ENCODE measurements at regions not wholly inside any gene's neighbourhood (a gene's known extent, or its start where the extent isn't known, plus 50 kb on each side); places are given as distances from the start of the nearest gene placed in this dataset.
A peak's percentile ranks its signal among the peaks of the same experiment; 100 is the strongest.

GRCh38 chr12:127340381-127340780 lies 926.6 kb upstream of the TMEM132C start:
- DNase-seq (ENCODE audit: low read depth in 2 of 2) = no peak

- DNase-seq (ENCODE audit: low read depth in 2 of 2) = no peak
Measured at GRCh38 chr12:127342861-127343260, 924.1 kb upstream of the TMEM132C start.

DNA sequence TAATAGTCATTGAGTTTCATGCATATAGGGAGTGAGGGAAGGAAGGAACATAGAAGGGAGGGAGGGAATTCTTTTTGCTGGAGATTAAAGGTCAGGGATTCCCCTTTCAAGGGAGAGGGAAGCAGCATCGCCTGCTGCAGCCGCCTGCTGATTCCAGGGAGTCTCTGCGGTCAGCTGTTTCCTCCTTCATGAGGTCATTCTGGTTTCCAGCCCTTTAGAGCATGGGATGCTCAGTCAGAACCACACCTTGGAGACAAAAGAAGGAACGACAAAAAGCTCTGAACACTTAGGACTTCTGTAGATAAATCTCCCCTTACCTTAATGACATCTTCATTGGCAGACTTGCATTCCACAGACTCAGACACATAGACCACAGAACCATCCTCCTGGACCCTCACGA lies 923.0 kb upstream of the TMEM132C start:
- DNase-seq (ENCODE audit: low read depth in 2 of 2) = no peak

- no peak for DNase-seq (ENCODE audit: low read depth in 2 of 2)
Measured at GRCh38 chr12:127351481-127352010, 915.4 kb upstream of the TMEM132C start.

DNA sequence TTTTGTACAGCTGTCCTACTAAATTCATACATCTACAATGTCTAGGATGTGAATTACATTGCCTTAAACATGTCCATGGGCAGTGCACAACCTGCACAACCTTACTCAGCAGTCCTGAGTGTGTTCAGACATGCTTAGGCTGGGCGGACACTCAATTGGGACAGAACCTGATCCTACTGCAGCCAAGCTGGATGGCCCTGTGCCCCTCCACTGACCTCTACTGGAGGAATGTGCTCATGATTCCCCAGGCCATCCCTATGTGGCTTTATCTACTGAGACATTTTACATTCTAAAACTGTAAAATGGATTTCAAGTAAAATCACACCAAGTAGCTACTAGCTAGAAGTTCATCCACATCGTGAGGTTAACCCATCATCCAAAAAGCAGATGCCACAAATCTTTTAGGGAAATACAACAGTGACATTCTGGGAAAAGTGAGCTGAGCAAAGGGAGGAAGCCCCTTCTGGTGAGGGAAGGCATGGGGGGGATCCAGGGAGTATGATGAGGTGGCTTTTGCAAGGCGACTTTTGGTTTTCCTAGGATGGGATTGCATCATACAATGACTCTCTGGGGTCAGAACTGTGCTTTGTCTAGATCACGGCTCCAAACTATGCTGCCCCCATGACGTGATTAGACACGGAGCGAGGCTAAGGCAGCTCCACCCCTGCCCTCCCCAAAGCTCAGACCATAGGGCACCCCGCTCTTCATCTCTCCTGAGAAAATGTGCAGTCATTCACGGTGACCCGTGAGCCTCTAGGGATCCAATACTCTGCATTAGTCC lies 911.7 kb upstream of the TMEM132C start:
- DNase-seq (ENCODE audit: low read depth in 2 of 2) = no peak

- DNase-seq (ENCODE audit: low read depth in 2 of 2) = no peak
Measured at GRCh38 chr12:127358888-127359287, 908.1 kb upstream of the TMEM132C start.

- DNase-seq (ENCODE audit: low read depth in 2 of 2) = no peak
Measured at GRCh38 chr12:127360580-127360979, 906.4 kb upstream of the TMEM132C start.

DNA sequence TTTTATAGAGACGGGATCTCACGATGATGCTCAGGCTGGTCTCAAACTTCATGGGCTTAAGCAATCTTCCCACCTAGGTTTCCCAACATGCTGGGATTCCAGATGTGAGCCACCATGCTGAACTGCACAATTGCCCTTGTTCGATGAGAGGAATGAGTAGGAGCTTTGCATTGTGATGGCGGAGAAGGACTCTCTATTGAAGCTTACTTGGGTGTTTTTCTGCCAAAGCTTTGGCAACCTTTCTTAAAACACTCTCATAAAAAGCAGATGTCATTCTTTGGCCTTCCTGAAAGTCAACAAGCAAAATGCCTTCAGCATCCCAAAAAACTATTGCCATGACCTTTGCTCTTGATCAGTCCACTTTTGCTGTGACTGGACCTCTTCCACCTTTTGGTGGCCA lies 904.8 kb upstream of the TMEM132C start:
- DNase-seq (ENCODE audit: low read depth in 2 of 2) = no peak

GRCh38 chr12:127363392-127363791 lies 903.6 kb upstream of the TMEM132C start:
- DNase-seq (ENCODE audit: low read depth in 2 of 2) = no peak

GRCh38 chr12:127373559-127373958 lies 893.4 kb upstream of the TMEM132C start:
- no peak for DNase-seq (ENCODE audit: low read depth in 2 of 2)

GRCh38 chr12:127374447-127374846 lies 892.5 kb upstream of the TMEM132C start:
- DNase-seq (ENCODE audit: low read depth in 2 of 2) = no peak

DNA sequence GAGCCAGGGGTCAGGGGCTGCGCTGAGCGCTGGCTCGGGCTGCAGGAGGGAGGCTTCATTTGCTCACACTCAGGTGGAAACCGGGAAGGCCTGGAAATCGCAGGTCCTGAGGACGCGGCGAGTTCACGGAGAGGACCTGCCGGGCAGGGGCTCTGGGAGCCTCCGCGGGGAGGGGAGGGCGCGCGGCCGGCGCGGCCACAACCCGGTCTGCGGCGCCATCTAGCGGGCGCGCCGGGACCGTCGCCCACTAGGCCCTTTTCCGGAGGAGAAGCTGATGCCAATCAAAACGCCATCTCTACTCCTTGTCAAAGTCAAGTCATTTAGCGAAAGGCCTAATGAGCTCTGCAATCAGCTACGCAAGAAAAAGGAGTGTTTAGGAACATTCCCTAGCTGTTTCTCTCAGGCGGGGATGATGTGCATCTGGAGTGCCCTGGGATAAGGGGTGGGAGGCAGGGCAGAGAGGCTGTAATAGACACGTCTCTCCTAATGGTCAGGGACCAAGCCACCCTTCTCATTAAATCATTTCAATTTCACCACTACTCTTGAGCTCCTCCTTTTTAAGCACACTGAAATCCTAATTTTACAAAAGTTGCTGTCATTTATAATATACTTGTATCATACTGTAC lies 885.8 kb upstream of the TMEM132C start:
- no peak for DNase-seq (ENCODE audit: low read depth in 2 of 2)

DNA sequence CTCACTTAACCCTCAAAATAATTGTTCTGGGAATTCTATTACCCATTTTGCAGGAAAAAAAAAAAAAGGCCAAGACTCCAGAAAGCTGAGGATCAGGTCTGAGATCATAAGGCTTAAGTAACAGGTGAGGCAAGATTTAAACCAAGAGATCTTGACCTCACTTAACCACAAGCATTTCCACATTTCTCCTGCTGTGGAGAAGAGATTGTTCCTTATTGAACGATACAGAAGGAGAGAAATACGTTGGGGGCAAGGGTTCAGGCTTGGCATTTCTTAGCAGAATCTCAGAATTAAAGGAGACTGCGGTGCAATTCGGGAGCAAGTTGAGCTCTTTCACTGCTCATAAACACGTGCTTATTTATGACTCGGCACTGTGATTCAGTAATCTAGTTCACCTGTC lies 885.3 kb upstream of the TMEM132C start:
- no peak for DNase-seq (ENCODE audit: low read depth in 2 of 2)

- no peak for DNase-seq (ENCODE audit: low read depth in 2 of 2)
Measured at GRCh38 chr12:127383281-127383680, 883.7 kb upstream of the TMEM132C start.

DNA sequence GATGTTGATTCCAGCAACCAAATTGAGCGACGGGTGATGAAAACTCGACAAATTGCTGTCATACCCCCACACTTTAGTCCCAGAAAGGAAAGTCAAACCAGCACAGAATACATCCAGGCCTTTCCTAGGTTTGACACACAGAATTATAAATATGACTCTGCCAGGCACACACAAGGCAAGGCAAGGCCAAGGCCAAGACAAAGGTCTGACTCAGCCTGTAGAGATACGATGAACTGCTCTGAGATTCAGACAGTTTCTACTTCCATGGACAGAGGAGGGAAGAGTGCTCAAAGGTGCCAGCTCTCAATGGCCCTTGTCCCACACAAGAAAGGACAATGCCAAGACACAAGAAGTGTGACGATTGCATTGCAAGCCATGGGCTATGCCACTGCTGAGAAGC lies 880.2 kb upstream of the TMEM132C start:
- DNase-seq (ENCODE audit: low read depth in 2 of 2) = no peak

GRCh38 chr12:127388985-127389384 lies 878.0 kb upstream of the TMEM132C start:
- no peak for DNase-seq (ENCODE audit: low read depth in 2 of 2)

DNA sequence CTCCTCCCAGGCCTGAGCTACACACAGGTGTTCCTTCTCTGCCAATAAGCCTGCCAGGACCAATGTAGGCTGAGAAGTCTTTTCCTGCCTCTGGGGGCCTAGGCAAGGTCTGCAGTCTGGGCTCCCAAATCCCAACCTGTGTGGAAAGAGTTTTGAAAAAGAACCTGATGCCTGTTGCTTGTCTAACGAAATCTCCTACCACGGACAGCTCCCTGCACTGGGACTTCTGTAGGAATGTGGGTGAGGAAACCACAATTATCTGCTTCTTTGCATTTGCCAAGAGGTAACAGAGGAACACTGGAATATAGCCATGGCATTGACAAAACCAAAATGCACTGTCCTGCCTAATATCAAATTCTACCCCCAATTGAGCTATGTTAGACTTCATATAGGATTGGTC lies 877.0 kb upstream of the TMEM132C start:
- DNase-seq (ENCODE audit: low read depth in 2 of 2) = peak; percentile 67 to 71

GRCh38 chr12:127393465-127393864 lies 873.5 kb upstream of the TMEM132C start:
- no peak for DNase-seq (ENCODE audit: low read depth in 2 of 2)

GRCh38 chr12:127393896-127394295 lies 873.1 kb upstream of the TMEM132C start:
- peak in 1 of 2 experiments; percentile 29 for DNase-seq (ENCODE audit: low read depth in 2 of 2)

GRCh38 chr12:127396734-127397133 lies 870.2 kb upstream of the TMEM132C start:
- no peak for DNase-seq (ENCODE audit: low read depth in 2 of 2)

DNA sequence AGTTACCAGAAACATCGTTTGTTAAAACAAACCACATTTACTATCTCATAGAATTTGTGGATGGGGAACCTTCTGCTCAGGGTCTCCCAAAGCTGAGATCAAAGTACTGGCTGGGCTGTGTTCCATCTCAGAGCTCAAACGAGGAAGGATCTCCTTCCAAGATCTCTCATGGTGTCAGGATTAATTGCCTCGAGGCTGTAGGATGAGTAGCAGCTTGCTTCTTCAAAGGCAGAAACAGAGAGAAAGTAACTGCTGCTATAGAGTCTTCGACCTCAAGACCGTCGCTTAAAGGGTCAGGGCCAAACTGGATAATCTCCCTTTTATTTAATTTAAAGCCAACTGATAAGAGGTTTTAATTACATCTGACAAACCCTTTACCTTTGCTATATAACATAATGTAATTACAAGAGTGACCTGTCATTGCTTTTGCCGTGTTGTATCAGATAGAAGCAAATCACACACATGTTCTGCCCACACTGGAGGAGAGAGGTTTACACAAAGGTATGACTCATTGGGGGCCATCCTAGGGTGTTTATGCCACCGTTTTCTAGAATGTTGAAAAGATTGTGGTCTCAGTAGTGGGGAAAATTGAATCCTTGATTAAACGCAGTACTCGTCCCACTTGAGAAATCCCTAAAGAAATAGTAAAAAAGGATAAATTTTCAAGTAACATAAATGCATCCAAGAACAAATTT lies 868.8 kb upstream of the TMEM132C start:
- DNase-seq (ENCODE audit: low read depth in 2 of 2) = no peak

GRCh38 chr12:127399451-127399850 lies 867.5 kb upstream of the TMEM132C start:
- no peak for DNase-seq (ENCODE audit: low read depth in 2 of 2)

DNA sequence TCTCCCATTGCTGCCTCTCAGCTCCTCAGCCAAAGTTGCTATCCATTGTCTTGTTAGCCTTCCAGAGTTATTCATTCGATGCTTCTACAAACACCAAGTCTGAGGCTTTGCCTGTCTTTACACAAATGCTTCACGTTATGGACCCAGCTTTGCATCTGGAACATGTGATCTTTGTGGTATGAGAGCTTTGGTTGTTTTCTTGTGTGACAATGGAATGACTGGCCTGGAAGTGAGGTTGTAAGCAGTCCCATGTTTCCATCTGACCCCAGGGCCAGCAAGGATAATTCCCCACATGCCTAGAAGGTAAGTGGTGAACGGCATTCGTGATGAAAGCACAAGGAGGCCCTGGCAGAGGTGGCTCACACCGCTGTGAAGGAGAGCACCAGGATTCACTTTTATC lies 866.7 kb upstream of the TMEM132C start:
- DNase-seq (ENCODE audit: low read depth in 2 of 2) = no peak
